Stomach (tissue), 4 donors: ENCODE measurements at regions not wholly inside any gene's neighbourhood (a gene's known extent, or its start where the extent isn't known, plus 50 kb on each side); places are given as distances from the start of the nearest gene placed in this dataset.

ENCODE experiments used
- POLR2AphosphoS5 ChIP-seq, 3 donors: sonication (generic); formaldehyde crosslinking; IDR thresholded peaks; one replicate each; pipeline ENCODE4 v1.6.1; 2016; ENCODE audit warnings: antibody characterized with exemption in 3 of 3
- TF ChIP-seq, protein P1 (sequence below), 7 experiments: fragments of 450-650 bp in 4 of 7; fragments of 200-600 bp in 3 of 7; sonication (generic) in 3 of 7; IDR thresholded peaks; one replicate each; pipeline ENCODE4 v1.5.1; 2016 to 2019; ENCODE audit warnings: antibody characterized with exemption in 7 of 7, control low read depth in 2 of 7, mild to moderate bottlenecking in 1 of 7

DNA sequence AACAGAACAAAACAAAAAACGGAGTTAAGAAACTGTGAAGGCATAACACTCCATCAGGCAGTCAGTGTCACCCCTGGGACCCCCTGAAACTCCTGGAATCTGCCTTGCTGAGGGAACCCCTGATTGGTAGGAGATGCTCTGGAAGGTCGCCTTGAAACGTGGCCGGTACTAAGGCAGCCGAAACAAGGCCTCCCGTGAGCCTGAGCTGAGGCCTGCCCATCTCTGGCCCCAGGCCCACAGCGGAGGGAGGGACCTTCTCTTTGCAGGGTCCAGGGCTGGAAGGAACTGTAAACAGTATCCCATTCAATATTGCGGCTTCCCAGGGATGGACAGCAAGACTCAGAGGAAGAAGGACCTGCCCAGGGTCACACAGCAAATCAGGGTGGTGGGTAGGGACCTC is 155.7 kb downstream of the INHBB start:
- no peak for TF ChIP-seq POLR2AphosphoS5 (IDR thresholded peaks at IDR 0.05)
- TF ChIP-seq, protein P1, sequence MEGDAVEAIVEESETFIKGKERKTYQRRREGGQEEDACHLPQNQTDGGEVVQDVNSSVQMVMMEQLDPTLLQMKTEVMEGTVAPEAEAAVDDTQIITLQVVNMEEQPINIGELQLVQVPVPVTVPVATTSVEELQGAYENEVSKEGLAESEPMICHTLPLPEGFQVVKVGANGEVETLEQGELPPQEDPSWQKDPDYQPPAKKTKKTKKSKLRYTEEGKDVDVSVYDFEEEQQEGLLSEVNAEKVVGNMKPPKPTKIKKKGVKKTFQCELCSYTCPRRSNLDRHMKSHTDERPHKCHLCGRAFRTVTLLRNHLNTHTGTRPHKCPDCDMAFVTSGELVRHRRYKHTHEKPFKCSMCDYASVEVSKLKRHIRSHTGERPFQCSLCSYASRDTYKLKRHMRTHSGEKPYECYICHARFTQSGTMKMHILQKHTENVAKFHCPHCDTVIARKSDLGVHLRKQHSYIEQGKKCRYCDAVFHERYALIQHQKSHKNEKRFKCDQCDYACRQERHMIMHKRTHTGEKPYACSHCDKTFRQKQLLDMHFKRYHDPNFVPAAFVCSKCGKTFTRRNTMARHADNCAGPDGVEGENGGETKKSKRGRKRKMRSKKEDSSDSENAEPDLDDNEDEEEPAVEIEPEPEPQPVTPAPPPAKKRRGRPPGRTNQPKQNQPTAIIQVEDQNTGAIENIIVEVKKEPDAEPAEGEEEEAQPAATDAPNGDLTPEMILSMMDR (IDR thresholded peaks at IDR 0.05) = no peak
